CD4-positive, alpha-beta memory T cell (primary cell): ENCODE measurements at regions not wholly inside any gene's neighbourhood (a gene's known extent, or its start where the extent isn't known, plus 50 kb on each side); places are given as distances from the start of the nearest gene placed in this dataset.
"Not testable (repeated sequence)": the region's sequence is repeated elsewhere in the genome, so short reads cannot be mapped to it uniquely, and the experiment has no call there.

ENCODE experiments used
- CTCF ChIA-PET: fragments of 350-600 bp; sonication (Branson Sonifier 250); formaldehyde crosslinking; loops from one replicate; lab custom pipeline; 2021; ENCODE audit warnings: inconsistent platforms; ENCODE audit not compliant: partially characterized antibody; lab: Charles Lee
- POLR2A ChIA-PET: fragments of 350-600 bp; sonication (Branson Sonifier 250); formaldehyde crosslinking; loops from one replicate; lab custom pipeline; 2021; ENCODE audit not compliant: partially characterized antibody; lab: Charles Lee
- DNase-seq, 5 donors: peaks; one replicate each; pipeline versions ENCODE4 v3.0.0 to v3.0.0-alpha.2; 2020 to 2022; ENCODE audit warnings: mixed read lengths in 1 of 5
- H3K27ac ChIP-seq: one replicate; pipeline ENCODE4 v1.7.0; 2013; ENCODE audit warnings: low read depth, low read length
- H3K27me3 ChIP-seq: 2 replicates; pipeline ENCODE4 v1.7.0; 2013; ENCODE audit warnings: mild to moderate bottlenecking, low read length, moderate library complexity; ENCODE audit not compliant: insufficient read depth
- H3K36me3 ChIP-seq: 2 replicates; pipeline ENCODE4 v1.7.0; 2013; ENCODE audit warnings: mild to moderate bottlenecking, low read length, moderate library complexity; ENCODE audit not compliant: insufficient read depth
- H3K4me1 ChIP-seq: 2 replicates; pipeline ENCODE4 v1.7.0; 2013; ENCODE audit warnings: mild to moderate bottlenecking, low read length, moderate library complexity; ENCODE audit not compliant: insufficient read depth
- H3K4me3 ChIP-seq, 2 donors: one replicate each; pipeline ENCODE4 v1.7.0; 2013; ENCODE audit warnings: low read length in 2 of 2, mild to moderate bottlenecking in 1 of 2
- H3K9me3 ChIP-seq, 2 donors: one replicate each; pipeline ENCODE4 v1.7.0; 2013; ENCODE audit warnings: low read length in 2 of 2, control low read depth in 1 of 2; ENCODE audit not compliant: control insufficient read depth in 1 of 2
- H3K27ac Mint-ChIP-seq, 7 donors: one replicate each; pipeline ENCODE4 v1.8.0; 2020 to 2021; ENCODE audit warnings: mixed read lengths in 7 of 7, mild to moderate bottlenecking in 6 of 7, inconsistent platforms in 3 of 7, moderate library complexity in 3 of 7
- H3K27me3 Mint-ChIP-seq, 2 donors: one replicate each; pipeline ENCODE4 v1.8.0; 2020 to 2021; ENCODE audit warnings: mixed read lengths in 2 of 2
- H3K36me3 Mint-ChIP-seq, 2 donors: one replicate each; pipeline ENCODE4 v1.8.0; 2020 to 2021; ENCODE audit warnings: mixed read lengths in 2 of 2, inconsistent platforms in 1 of 2, mild to moderate bottlenecking in 1 of 2
- H3K4me1 Mint-ChIP-seq, 4 donors: one replicate each; pipeline ENCODE4 v1.8.0; 2020 to 2021; ENCODE audit warnings: mixed read lengths in 4 of 4, mild to moderate bottlenecking in 1 of 4
- H3K4me3 Mint-ChIP-seq, 8 donors: one replicate each; pipeline ENCODE4 v1.8.0; 2020 to 2021; ENCODE audit warnings: mixed read lengths in 8 of 8, mild to moderate bottlenecking in 7 of 8, moderate library complexity in 6 of 8, inconsistent platforms in 3 of 8
- H3K9me3 Mint-ChIP-seq, 8 donors: one replicate each; pipeline ENCODE4 v1.8.0; 2020 to 2021; ENCODE audit warnings: mixed read lengths in 8 of 8, mild to moderate bottlenecking in 5 of 8, inconsistent platforms in 3 of 8, moderate library complexity in 1 of 8
- intact Hi-C: fragments of 100-400 bp; cut with micrococcal nuclease; formaldehyde crosslinking; loops from one replicate; pipeline ENCODE4 v1.15.1; 2023

- Mint-ChIP-seq H3K9me3 (peaks cover 0 to 5% (median 1%) of the 10 kb centered on the region in 8 donors), H3K4me3 (no peak overlapping the region), H3K36me3 (no peaks in the 10 kb centered on the region), H3K27me3 (no peaks in the 10 kb centered on the region), H3K4me1 (peaks cover 0 to 2% (median 0%) of the 10 kb centered on the region in 4 donors), H3K27ac (no peak overlapping the region)
- ChIA-PET CTCF (no interaction called here), POLR2A (no interaction called here)
- Histone ChIP-seq H3K4me3 (no peak overlapping the region), H3K36me3 (no peaks in the 10 kb centered on the region), H3K27ac (no peak overlapping the region), H3K4me1 (no peaks in the 10 kb centered on the region), H3K9me3 (no peaks in the 10 kb centered on the region), H3K27me3 (no peaks in the 10 kb centered on the region)
- intact Hi-C loops, result no loop called here
- no peak for DNase-seq
Observed at GRCh38 chr2:144920755-144921530, 401.0 kb upstream of the ZEB2 start.

GRCh38 chr2:144914622-144915318, 394.9 kb upstream of the ZEB2 start:
- no peak overlapping the region for H3K27ac Mint-ChIP-seq
- Histone ChIP-seq H3K4me1 (no peaks in the 10 kb centered on the region), H3K36me3 (no peaks in the 10 kb centered on the region), H3K9me3 (no peaks in the 10 kb centered on the region), H3K27ac (no peak overlapping the region), H3K27me3 (no peaks in the 10 kb centered on the region), H3K4me3 (no peak overlapping the region)
- no peaks in the 10 kb centered on the region for H3K27me3 Mint-ChIP-seq
- intact Hi-C loops, result no loop called here
- H3K4me1 Mint-ChIP-seq, result no peaks in the 10 kb centered on the region
- H3K9me3 Mint-ChIP-seq, result peaks cover 0 to 4% (median 0%) of the 10 kb centered on the region in 8 donors
- no peak for DNase-seq
- no peaks in the 10 kb centered on the region for H3K36me3 Mint-ChIP-seq
- ChIA-PET CTCF (no interaction called here), POLR2A (no interaction called here)
- H3K4me3 Mint-ChIP-seq, result no peak overlapping the region

- no peaks in the 10 kb centered on the region for H3K27me3 ChIP-seq
- no peaks in the 10 kb centered on the region for H3K9me3 ChIP-seq
- H3K27ac ChIP-seq, result no peak overlapping the region
- no peak for DNase-seq
- Mint-ChIP-seq H3K36me3 (no peaks in the 10 kb centered on the region), H3K27ac (no peak overlapping the region), H3K9me3 (peaks cover 0 to 4% (median under 1%) of the 10 kb centered on the region in 8 donors), H3K27me3 (no peaks in the 10 kb centered on the region), H3K4me1 (no peaks in the 10 kb centered on the region), H3K4me3 (peak overlapping the region in 1 of 8 donors; percentile 24)
- ChIA-PET CTCF (no interaction called here), POLR2A (no interaction called here)
- no peaks in the 10 kb centered on the region for H3K36me3 ChIP-seq
- H3K4me1 ChIP-seq, result no peaks in the 10 kb centered on the region
- no peak overlapping the region for H3K4me3 ChIP-seq
- intact Hi-C loops, result no loop called here
Observed at GRCh38 chr2:144914113-144914512, 394.2 kb upstream of the ZEB2 start.

- Mint-ChIP-seq H3K4me3 (no peak overlapping the region), H3K4me1 (no peaks in the 10 kb centered on the region), H3K9me3 (peaks cover 0 to 4% (median 2%) of the 10 kb centered on the region in 8 donors), H3K27ac (no peak overlapping the region), H3K27me3 (peaks cover 0 to 1% of the 10 kb centered on the region in 2 donors), H3K36me3 (no peaks in the 10 kb centered on the region)
- intact Hi-C loops, result no loop called here
- Histone ChIP-seq H3K27ac (no peak overlapping the region), H3K9me3 (no peaks in the 10 kb centered on the region), H3K4me1 (no peaks in the 10 kb centered on the region), H3K36me3 (no peaks in the 10 kb centered on the region), H3K4me3 (no peak overlapping the region), H3K27me3 (no peaks in the 10 kb centered on the region)
- ChIA-PET POLR2A (no interaction called here), CTCF (no interaction called here)
- DNase-seq, result no peak
Observed at GRCh38 chr2:144912206-144912605, 392.3 kb upstream of the ZEB2 start.

DNA sequence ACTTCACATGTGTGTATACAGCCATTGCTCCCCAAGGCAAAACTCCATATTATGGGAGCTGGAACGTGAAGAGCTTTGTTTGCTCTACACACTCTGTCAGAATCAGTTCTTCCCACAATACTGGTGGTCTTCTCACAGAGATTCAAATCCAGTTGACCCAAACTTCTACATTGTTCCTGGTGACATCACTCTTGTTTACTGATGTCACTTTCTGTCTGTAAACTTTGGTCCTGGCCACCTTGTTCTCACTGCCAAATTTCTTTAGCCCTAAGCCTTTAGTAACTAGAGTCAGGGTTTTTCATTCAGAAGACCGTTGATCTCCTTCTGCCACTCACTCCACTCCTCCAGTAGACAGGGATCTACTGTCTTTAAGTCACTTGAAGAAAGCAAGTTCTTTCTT, 386.0 kb upstream of the ZEB2 start:
- H3K4me3 Mint-ChIP-seq, result no peak overlapping the region
- no peaks in the 10 kb centered on the region for H3K36me3 ChIP-seq
- no peaks in the 10 kb centered on the region for H3K4me1 ChIP-seq
- intact Hi-C loops, result no loop called here
- POLR2A ChIA-PET, result no interaction called here
- H3K9me3 Mint-ChIP-seq, result peaks cover 0 to 9% (median 4%) of the 10 kb centered on the region in 8 donors
- no peak overlapping the region for H3K4me3 ChIP-seq
- no peaks in the 10 kb centered on the region for H3K36me3 Mint-ChIP-seq
- no peaks in the 10 kb centered on the region for H3K9me3 ChIP-seq
- no peaks in the 10 kb centered on the region for H3K4me1 Mint-ChIP-seq
- DNase-seq, result no peak
- peaks cover 0 to 1% of the 10 kb centered on the region in 2 donors for H3K27me3 Mint-ChIP-seq
- no peaks in the 10 kb centered on the region for H3K27me3 ChIP-seq
- CTCF ChIA-PET, result no interaction called here
- no peak overlapping the region for H3K27ac Mint-ChIP-seq
- H3K27ac ChIP-seq, result no peak overlapping the region

- Histone ChIP-seq H3K9me3 (no peaks in the 10 kb centered on the region), H3K4me3 (no peak overlapping the region), H3K36me3 (no peaks in the 10 kb centered on the region), H3K4me1 (no peaks in the 10 kb centered on the region), H3K27me3 (no peaks in the 10 kb centered on the region), H3K27ac (no peak overlapping the region)
- Mint-ChIP-seq H3K27ac (no peak overlapping the region), H3K9me3 (peaks cover 0 to 11% (median 4%) of the 10 kb centered on the region in 8 donors), H3K27me3 (peaks cover 0 to 1% of the 10 kb centered on the region in 2 donors), H3K4me1 (no peaks in the 10 kb centered on the region), H3K4me3 (no peak overlapping the region), H3K36me3 (no peaks in the 10 kb centered on the region)
- intact Hi-C loops, result no loop called here
- no peak for DNase-seq
- POLR2A ChIA-PET, result no interaction called here
- CTCF ChIA-PET, result no interaction called here
Observed at GRCh38 chr2:144904612-144905011, 384.7 kb upstream of the ZEB2 start.

- H3K27me3 Mint-ChIP-seq, CTCF ChIA-PET, H3K27me3 ChIP-seq, intact Hi-C loops, H3K4me3 Mint-ChIP-seq, POLR2A ChIA-PET, H3K4me3 ChIP-seq, H3K4me1 ChIP-seq, H3K27ac ChIP-seq, H3K27ac Mint-ChIP-seq, H3K36me3 Mint-ChIP-seq, H3K9me3 ChIP-seq, H3K36me3 ChIP-seq, H3K4me1 Mint-ChIP-seq: not testable (repeated sequence)
- H3K9me3 Mint-ChIP-seq, result peaks cover 0 to 11% (median 3%) of the 10 kb centered on the region in 8 donors
- peak in 1 of 5 donors; percentile 29 for DNase-seq
Observed at GRCh38 chr2:144903045-144903444, 383.1 kb upstream of the ZEB2 start.
